Endothelial cell of umbilical vein (primary cell): ENCODE measurements at regions not wholly inside any gene's neighbourhood (a gene's known extent, or its start where the extent isn't known, plus 50 kb on each side); places are given as distances from the start of the nearest gene placed in this dataset.

ENCODE experiments used
- BruUV-seq: library from RNA; stranded (reverse); fragments of 400-500 nt; replicated peaks from 2 replicates; lab custom pipeline; 2021; lab: Mats Ljungman, UMichigan
- CTCF ChIA-PET: fragments of 300-600, 350-600 bp; sonication (Branson Sonifier 250); formaldehyde crosslinking; loops from one replicate; lab custom pipeline; 2021; ENCODE audit warnings: antibody characterized with exemption, inconsistent platforms; lab: Charles Lee
- POLR2A ChIA-PET: fragments of 300-600, 350-600 bp; sonication (Branson Sonifier 250); formaldehyde crosslinking; loops from one replicate; lab custom pipeline; 2021; ENCODE audit warnings: antibody characterized with exemption, inconsistent platforms; lab: Charles Lee
- DNase-seq: peaks from one replicate; pipeline ENCODE4 v3.0.0-alpha.2; 2011; ENCODE audit warnings: low read depth, low spot score
- FAIRE-seq: peaks from 2 replicates; lab custom pipeline; 2011; peaks lifted over from hg19 to GRCh38; lab: Jason Lieb, UNC
- H2AFZ ChIP-seq: 2 replicates; pipeline ENCODE4 v1.6.0; 2012; ENCODE audit warnings: low read depth, low read length, control low read depth, inconsistent platforms
- H3K27ac ChIP-seq: 2 replicates; pipeline ENCODE4 v1.5.1; 2011; ENCODE audit warnings: low read depth, mild to moderate bottlenecking, control low read depth, low read length, moderate library complexity; ENCODE audit not compliant: insufficient read depth
- H3K27me3 ChIP-seq, 2 experiments: 2 replicates each; pipeline versions ENCODE4 v1.6.0 to v1.6.1; 2011; ENCODE audit warnings: low read length in 2 of 2, mixed read lengths in 1 of 2; ENCODE audit not compliant: control insufficient read depth in 2 of 2, insufficient read depth in 2 of 2
- H3K36me3 ChIP-seq, 2 experiments: 2 replicates in 1 of 2; 3 replicates in 1 of 2; pipeline ENCODE4 v1.5.1; 2011; ENCODE audit warnings: low read length in 2 of 2, mild to moderate bottlenecking in 1 of 2, moderate library complexity in 1 of 2; ENCODE audit not compliant: control insufficient read depth in 2 of 2, insufficient read depth in 2 of 2; ENCODE audit errors: extremely low read depth in 1 of 2
- H3K4me1 ChIP-seq: 3 replicates; pipeline ENCODE4 v1.5.1; 2011; ENCODE audit warnings: mild to moderate bottlenecking, low read length; ENCODE audit not compliant: control insufficient read depth, insufficient read depth; ENCODE audit errors: extremely low read depth
- H3K4me2 ChIP-seq: 2 replicates; pipeline ENCODE4 v1.6.1; 2011; ENCODE audit warnings: low read length, control low read depth, mixed read lengths; ENCODE audit not compliant: insufficient read depth
- H3K4me3 ChIP-seq, 3 experiments: fragments of 200-600 bp in 1 of 3; sonication (generic), shearing (Covaris generic) in 1 of 3; replicated peaks in 1 of 3; 2 replicates each; pipeline ENCODE4 v1.5.1; 2011 to 2016; ENCODE audit warnings: control low read depth in 3 of 3, low read length in 3 of 3, mild to moderate bottlenecking in 2 of 3, inconsistent platforms in 1 of 3, low read depth in 1 of 3, moderate library complexity in 1 of 3; ENCODE audit not compliant: insufficient read depth in 1 of 3
- H3K79me2 ChIP-seq: 2 replicates; pipeline ENCODE4 v1.6.0; 2012; ENCODE audit warnings: low read length, inconsistent platforms; ENCODE audit not compliant: control insufficient read depth, insufficient read depth
- H3K9ac ChIP-seq: replicated peaks from 2 replicates; pipeline ENCODE3; 2011; ENCODE audit warnings: low read length, control low read depth; ENCODE audit not compliant: insufficient read depth; ENCODE audit errors: extremely low read depth
- H3K9me1 ChIP-seq: replicated peaks from 3 replicates; pipeline ENCODE4 v1.6.0; 2011; ENCODE audit warnings: mild to moderate bottlenecking, low read length; ENCODE audit not compliant: control insufficient read depth, insufficient read depth; ENCODE audit errors: extremely low read depth
- H3K9me3 ChIP-seq: replicated peaks from 2 replicates; pipeline ENCODE4 v1.5.1; 2012; ENCODE audit warnings: low read length, inconsistent platforms; ENCODE audit not compliant: control insufficient read depth, insufficient read depth
- H4K20me1 ChIP-seq: replicated peaks from 2 replicates; pipeline ENCODE3; 2011; ENCODE audit warnings: mild to moderate bottlenecking, low read length; ENCODE audit not compliant: control insufficient read depth, insufficient read depth; ENCODE audit errors: extremely low read depth
- EZH2 ChIP-seq: IDR thresholded peaks from 2 replicates; pipeline ENCODE4 v1.6.1; 2012; ENCODE audit warnings: borderline replicate concordance, low read depth, mild to moderate bottlenecking, moderate library complexity, low read length, inconsistent platforms; ENCODE audit not compliant: severe bottlenecking
- FOS ChIP-seq: IDR thresholded peaks from 2 replicates; pipeline ENCODE4 v1.6.1; 2011; ENCODE audit warnings: mild to moderate bottlenecking, low read length, moderate library complexity, borderline replicate concordance; ENCODE audit not compliant: insufficient read depth
- GATA2 ChIP-seq: IDR thresholded peaks from 2 replicates; pipeline ENCODE4 v1.7.0; 2011; ENCODE audit warnings: low read depth, mild to moderate bottlenecking, moderate library complexity, mixed read lengths, low read length; ENCODE audit not compliant: insufficient read length, insufficient read depth
- JUN ChIP-seq: IDR thresholded peaks from 2 replicates; pipeline ENCODE4 v1.6.1; 2011; ENCODE audit warnings: borderline replicate concordance, low read depth; ENCODE audit not compliant: insufficient read length, insufficient read depth
- MYC ChIP-seq: IDR thresholded peaks from one replicate; pipeline ENCODE4 v1.6.1; 2011; ENCODE audit warnings: mild to moderate bottlenecking, low read depth, low read length
- POLR2A ChIP-seq: IDR thresholded peaks from 2 replicates; pipeline ENCODE4 v1.6.1; 2012; ENCODE audit warnings: low read depth, mild to moderate bottlenecking, control low read depth, low read length
- POLR2AphosphoS5 ChIP-seq: IDR thresholded peaks from 2 replicates; pipeline ENCODE4 v1.6.1; 2012; ENCODE audit warnings: low read depth, mild to moderate bottlenecking, control low read depth, low read length, moderate library complexity; ENCODE audit not compliant: insufficient read depth
- dilution Hi-C: fragments of 300-500 bp; cut with MboI; formaldehyde crosslinking; loops from one replicate; pipeline ENCODE4 v1.15.0; 2019; ENCODE audit warnings: low sequenced_read_pairs; ENCODE audit not compliant: extremely low pct_ligation_motif_present
- intact Hi-C: fragments of 100-400 bp; cut with micrococcal nuclease; formaldehyde crosslinking; loops from one replicate; pipeline ENCODE4 v1.10.0; 2022
- TF ChIP-seq, protein P1 (sequence below): IDR thresholded peaks from 2 replicates; pipeline ENCODE4 v1.6.1; 2011; ENCODE audit not compliant: insufficient read depth, insufficient read length
- TF ChIP-seq, protein P2 (sequence below), 2 donors: IDR thresholded peaks; 1 replicate in 1 of 2; 2 replicates in 1 of 2; pipeline ENCODE4 v1.5.1; 2011; ENCODE audit warnings: low read length in 2 of 2, mild to moderate bottlenecking in 2 of 2, moderate library complexity in 2 of 2, control low read depth in 1 of 2, inconsistent platforms in 1 of 2, low read depth in 1 of 2; ENCODE audit not compliant: insufficient read depth in 1 of 2; ENCODE audit errors: extremely low read depth in 1 of 2

DNA sequence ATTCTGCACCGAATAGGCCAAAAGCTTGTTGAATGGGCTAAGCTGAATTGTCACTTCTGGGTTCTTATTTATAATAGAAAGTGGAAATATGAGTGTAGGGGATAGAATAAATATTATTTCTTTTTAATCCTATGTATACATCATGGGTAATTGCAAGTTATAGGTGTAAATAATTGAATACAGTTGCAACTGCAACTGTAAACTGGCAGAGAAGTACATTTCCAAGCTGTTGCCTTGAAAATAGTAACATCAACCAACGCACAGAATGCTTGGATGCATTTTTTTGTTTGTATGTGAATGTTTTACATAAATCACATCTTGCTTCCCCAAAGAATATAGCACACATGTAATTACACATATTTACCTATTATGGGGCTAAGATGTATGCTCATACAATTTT lies 234.1 kb downstream of the NNT start:
- H4K20me1 ChIP-seq, result no peaks in the 10 kb centered on the region
- no peak overlapping the region for H3K4me2 ChIP-seq
- dilution Hi-C loops (no loop called here), intact Hi-C loops (no loop called here)
- no TSS peak for BruUV-seq
- H3K36me3 ChIP-seq, result no peaks in the 10 kb centered on the region
- no peaks in the 10 kb centered on the region for H3K79me2 ChIP-seq
- ChIA-PET POLR2A (no interaction called here), CTCF (no interaction called here)
- TF ChIP-seq FOS (no peak), JUN (no peak), GATA2 (no peak), POLR2AphosphoS5 (no peak), POLR2A (no peak)
- TF ChIP-seq, protein P1, sequence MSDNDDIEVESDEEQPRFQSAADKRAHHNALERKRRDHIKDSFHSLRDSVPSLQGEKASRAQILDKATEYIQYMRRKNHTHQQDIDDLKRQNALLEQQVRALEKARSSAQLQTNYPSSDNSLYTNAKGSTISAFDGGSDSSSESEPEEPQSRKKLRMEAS, result no peak
- TF ChIP-seq, protein P2, sequence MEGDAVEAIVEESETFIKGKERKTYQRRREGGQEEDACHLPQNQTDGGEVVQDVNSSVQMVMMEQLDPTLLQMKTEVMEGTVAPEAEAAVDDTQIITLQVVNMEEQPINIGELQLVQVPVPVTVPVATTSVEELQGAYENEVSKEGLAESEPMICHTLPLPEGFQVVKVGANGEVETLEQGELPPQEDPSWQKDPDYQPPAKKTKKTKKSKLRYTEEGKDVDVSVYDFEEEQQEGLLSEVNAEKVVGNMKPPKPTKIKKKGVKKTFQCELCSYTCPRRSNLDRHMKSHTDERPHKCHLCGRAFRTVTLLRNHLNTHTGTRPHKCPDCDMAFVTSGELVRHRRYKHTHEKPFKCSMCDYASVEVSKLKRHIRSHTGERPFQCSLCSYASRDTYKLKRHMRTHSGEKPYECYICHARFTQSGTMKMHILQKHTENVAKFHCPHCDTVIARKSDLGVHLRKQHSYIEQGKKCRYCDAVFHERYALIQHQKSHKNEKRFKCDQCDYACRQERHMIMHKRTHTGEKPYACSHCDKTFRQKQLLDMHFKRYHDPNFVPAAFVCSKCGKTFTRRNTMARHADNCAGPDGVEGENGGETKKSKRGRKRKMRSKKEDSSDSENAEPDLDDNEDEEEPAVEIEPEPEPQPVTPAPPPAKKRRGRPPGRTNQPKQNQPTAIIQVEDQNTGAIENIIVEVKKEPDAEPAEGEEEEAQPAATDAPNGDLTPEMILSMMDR (IDR thresholded peaks at IDR 0.05; ENCODE audit: extremely low read depth in 1 of 2, insufficient read depth in 1 of 2, low read depth in 1 of 2, low read length in 2 of 2), result no peak
- H2AFZ ChIP-seq, result no peak overlapping the region
- no peak overlapping the region for H3K4me3 ChIP-seq
- FAIRE-seq (no peak), DNase-seq (no peak)
- no peak overlapping the region for H3K27ac ChIP-seq
- no peaks in the 10 kb centered on the region for H3K27me3 ChIP-seq
- H3K9me3 ChIP-seq, result no peaks in the 10 kb centered on the region
- no peak overlapping the region for H3K9ac ChIP-seq
- H3K4me1 ChIP-seq, result no peaks in the 10 kb centered on the region
- H3K9me1 ChIP-seq, result no peaks in the 10 kb centered on the region

DNA sequence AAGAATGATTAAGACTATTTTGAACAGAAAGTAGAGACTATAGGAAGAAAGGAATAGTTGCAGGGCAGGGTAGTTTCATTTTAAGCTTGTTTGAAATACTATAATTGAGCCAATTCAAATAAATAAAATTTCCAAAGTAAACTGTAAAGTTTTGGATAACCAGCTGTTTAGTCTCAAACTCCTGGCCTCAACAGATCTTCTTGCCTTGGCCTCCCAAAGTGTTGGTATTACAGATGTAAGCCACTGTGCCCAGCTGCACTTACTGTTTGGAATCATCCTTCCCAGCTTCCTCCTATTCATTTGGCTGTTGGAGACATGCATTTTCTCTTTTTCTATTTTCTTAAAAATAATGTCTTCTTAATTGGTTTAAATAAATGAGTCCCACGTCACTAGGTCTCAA lies 231.0 kb downstream of the NNT start:
- POLR2A ChIA-PET, result no interaction called here
- H3K27ac ChIP-seq, result no peak overlapping the region

More for the DNA sequence above, 231.0 kb downstream of the NNT start:
- Histone ChIP-seq H3K9ac (no peak overlapping the region), H3K4me2 (no peak overlapping the region), H3K9me3 (no peaks in the 10 kb centered on the region), H3K9me1 (no peaks in the 10 kb centered on the region), H2AFZ (no peak overlapping the region), H3K36me3 (no peaks in the 10 kb centered on the region), H4K20me1 (no peaks in the 10 kb centered on the region), H3K4me3 (no peak overlapping the region), H3K4me1 (no peaks in the 10 kb centered on the region), H3K79me2 (no peaks in the 10 kb centered on the region), H3K27me3 (no peaks in the 10 kb centered on the region)
- DNase-seq (no peak), FAIRE-seq (no peak)
- CTCF ChIA-PET, result no interaction called here
- BruUV-seq, result no TSS peak
- no peak for TF ChIP-seq POLR2A
- TF ChIP-seq, protein P2 (IDR thresholded peaks at IDR 0.05; ENCODE audit: extremely low read depth in 1 of 2, insufficient read depth in 1 of 2, low read depth in 1 of 2, low read length in 2 of 2), result no peak
- no peak for TF ChIP-seq POLR2AphosphoS5
- no peak for TF ChIP-seq GATA2
- TF ChIP-seq FOS, result no peak
- TF ChIP-seq EZH2, result no peak
- TF ChIP-seq, protein P1, result no peak
- TF ChIP-seq JUN, result no peak
- TF ChIP-seq MYC, result no peak
- intact Hi-C loops (no loop called here), dilution Hi-C loops (no loop called here)
